Esophagus muscularis mucosa (tissue), 4 donors: ENCODE measurements at regions not wholly inside any gene's neighbourhood (a gene's known extent, or its start where the extent isn't known, plus 50 kb on each side); places are given as distances from the start of the nearest gene placed in this dataset.

ENCODE experiments used
- EP300 ChIP-seq: sonication (generic); formaldehyde crosslinking; IDR thresholded peaks from one replicate; pipeline ENCODE4 v1.6.1; 2017; ENCODE audit warnings: antibody characterized with exemption
- POLR2A ChIP-seq: fragments of 450-650 bp; IDR thresholded peaks from one replicate; pipeline ENCODE4 v1.6.1; 2017; ENCODE audit warnings: antibody characterized with exemption, moderate library complexity, mild to moderate bottlenecking, low read depth
- POLR2AphosphoS5 ChIP-seq, 2 donors: sonication (generic); formaldehyde crosslinking; IDR thresholded peaks; one replicate each; pipeline ENCODE4 v1.6.1; 2017; ENCODE audit warnings: antibody characterized with exemption in 2 of 2
- TF ChIP-seq, protein P1 (sequence below), 3 experiments: fragments of 200-600 bp in 2 of 3; fragments of 450-650 bp in 1 of 3; sonication (generic) in 2 of 3; IDR thresholded peaks; one replicate each; pipeline ENCODE4 v1.5.1; 2017 to 2019; ENCODE audit warnings: antibody characterized with exemption in 3 of 3, mild to moderate bottlenecking in 2 of 3, moderate library complexity in 1 of 3

DNA sequence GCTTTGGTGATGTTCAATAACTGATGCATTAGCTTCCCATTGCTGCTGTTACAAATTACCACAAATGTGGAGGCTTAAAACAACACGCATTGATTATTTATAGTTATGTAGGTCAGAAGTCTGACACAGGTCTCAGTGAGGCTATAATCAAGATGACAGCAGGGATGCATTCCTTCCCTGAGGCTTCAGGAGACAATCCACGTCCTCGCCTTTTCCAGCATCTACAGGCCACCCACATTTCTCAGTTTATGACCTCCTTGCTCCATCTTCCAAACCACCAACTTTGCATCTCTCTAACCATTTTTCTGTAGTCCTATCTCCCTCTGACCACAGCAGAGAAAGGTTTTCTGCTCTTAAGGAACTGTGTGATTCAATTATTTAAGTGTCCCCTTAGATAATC lies 92.5 kb downstream of the GASK1B start:
- TF ChIP-seq, protein P1, sequence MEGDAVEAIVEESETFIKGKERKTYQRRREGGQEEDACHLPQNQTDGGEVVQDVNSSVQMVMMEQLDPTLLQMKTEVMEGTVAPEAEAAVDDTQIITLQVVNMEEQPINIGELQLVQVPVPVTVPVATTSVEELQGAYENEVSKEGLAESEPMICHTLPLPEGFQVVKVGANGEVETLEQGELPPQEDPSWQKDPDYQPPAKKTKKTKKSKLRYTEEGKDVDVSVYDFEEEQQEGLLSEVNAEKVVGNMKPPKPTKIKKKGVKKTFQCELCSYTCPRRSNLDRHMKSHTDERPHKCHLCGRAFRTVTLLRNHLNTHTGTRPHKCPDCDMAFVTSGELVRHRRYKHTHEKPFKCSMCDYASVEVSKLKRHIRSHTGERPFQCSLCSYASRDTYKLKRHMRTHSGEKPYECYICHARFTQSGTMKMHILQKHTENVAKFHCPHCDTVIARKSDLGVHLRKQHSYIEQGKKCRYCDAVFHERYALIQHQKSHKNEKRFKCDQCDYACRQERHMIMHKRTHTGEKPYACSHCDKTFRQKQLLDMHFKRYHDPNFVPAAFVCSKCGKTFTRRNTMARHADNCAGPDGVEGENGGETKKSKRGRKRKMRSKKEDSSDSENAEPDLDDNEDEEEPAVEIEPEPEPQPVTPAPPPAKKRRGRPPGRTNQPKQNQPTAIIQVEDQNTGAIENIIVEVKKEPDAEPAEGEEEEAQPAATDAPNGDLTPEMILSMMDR (IDR thresholded peaks at IDR 0.05) = no peak
- TF ChIP-seq POLR2A = no peak
- no peak for TF ChIP-seq EP300
- no peak for TF ChIP-seq POLR2AphosphoS5 (IDR thresholded peaks at IDR 0.05)
